DND-41 (cell line): ENCODE measurements at regions not wholly inside any gene's neighbourhood (a gene's known extent, or its start where the extent isn't known, plus 50 kb on each side); places are given as distances from the start of the nearest gene placed in this dataset.

Experiments used
- ATAC-seq: fragments of 200-7000 bp; cut with Tn5 transposase; 3 replicates; pipeline ENCODE4 v1.9.1; 2021; ENCODE audit warnings: low read depth; ENCODE audit not compliant: insufficient read depth
- DNase-seq: peaks from one replicate; pipeline ENCODE4 v3.0.0-alpha.2; 2020
- H2AFZ ChIP-seq: 2 replicates; pipeline ENCODE4 v1.6.0; 2012; ENCODE audit warnings: low read depth, low read length
- H3K27ac ChIP-seq: 2 replicates; pipeline ENCODE4 v1.5.1; 2012; ENCODE audit warnings: low read length, inconsistent platforms
- H3K27me3 ChIP-seq: fragments of 200-600 bp; sonication (generic); 2 replicates; pipeline ENCODE4 v1.6.0; 2012; ENCODE audit warnings: low read length, mild to moderate bottlenecking, inconsistent platforms; ENCODE audit not compliant: insufficient read depth, poor library complexity
- H3K36me3 ChIP-seq: 2 replicates; pipeline ENCODE4 v1.5.1; 2012; ENCODE audit warnings: low read length, inconsistent platforms; ENCODE audit not compliant: insufficient read depth
- H3K4me1 ChIP-seq: 2 replicates; pipeline ENCODE4 v1.5.1; 2012; ENCODE audit warnings: mild to moderate bottlenecking, low read length; ENCODE audit not compliant: insufficient read depth
- H3K4me2 ChIP-seq: 2 replicates; pipeline ENCODE4 v1.6.0; 2012; ENCODE audit warnings: mild to moderate bottlenecking, moderate library complexity, low read length, inconsistent platforms; ENCODE audit not compliant: insufficient read depth
- H3K4me3 ChIP-seq, 2 experiments: fragments of 200-600 bp in 1 of 2; shearing (Covaris generic) in 1 of 2; 2 replicates each; pipeline ENCODE4 v1.5.1; 2012 to 2016; ENCODE audit warnings: inconsistent platforms in 2 of 2, low read length in 2 of 2, mild to moderate bottlenecking in 2 of 2, low read depth in 1 of 2, moderate library complexity in 1 of 2
- H3K79me2 ChIP-seq: 2 replicates; pipeline ENCODE4 v1.6.0; 2012; ENCODE audit warnings: low read length, inconsistent platforms; ENCODE audit not compliant: insufficient read depth
- H3K9ac ChIP-seq: 2 replicates; pipeline ENCODE4 v1.6.0; 2012; ENCODE audit warnings: low read depth, mild to moderate bottlenecking, inconsistent platforms, low read length, moderate library complexity
- H3K9me3 ChIP-seq: 2 replicates; pipeline ENCODE4 v1.5.1; 2012; ENCODE audit warnings: low read length, moderate library complexity, mild to moderate bottlenecking, inconsistent platforms; ENCODE audit not compliant: insufficient read depth, severe bottlenecking
- H4K20me1 ChIP-seq: 2 replicates; pipeline ENCODE4 v1.6.0; 2012; ENCODE audit warnings: low read length; ENCODE audit not compliant: insufficient read depth
- CTCF ChIP-seq: IDR thresholded peaks from 2 replicates; pipeline ENCODE4 v1.5.1; 2012; ENCODE audit warnings: borderline replicate concordance, low read length, moderate library complexity, mild to moderate bottlenecking; ENCODE audit not compliant: poor library complexity, severe bottlenecking; ENCODE audit errors: extremely low read depth
- EZH2 ChIP-seq: IDR thresholded peaks from 3 replicates; pipeline ENCODE4 v1.6.1; 2012; ENCODE audit warnings: borderline replicate concordance, low read depth, mild to moderate bottlenecking, moderate library complexity, low read length, inconsistent platforms; ENCODE audit not compliant: severe bottlenecking

- DNase-seq (no peak), ATAC-seq (peak; percentile 54; the same call in 1 of the 3 replicates)
- Histone ChIP-seq H3K79me2 (no peaks in the 10 kb centered on the region), H3K4me1 (no peaks in the 10 kb centered on the region), H3K36me3 (no peaks in the 10 kb centered on the region), H3K9me3 (no peaks in the 10 kb centered on the region), H2AFZ (no peak overlapping the region), H3K4me2 (no peak overlapping the region), H4K20me1 (no peaks in the 10 kb centered on the region), H3K4me3 (no peak overlapping the region), H3K27me3 (no peaks in the 10 kb centered on the region), H3K27ac (no peak overlapping the region), H3K9ac (no peak overlapping the region)
- TF ChIP-seq CTCF = peak; percentile 55
- TF ChIP-seq EZH2 = no peak
Observed at GRCh38 chr2:108184419-108184818, 55.3 kb upstream of the SULT1C3 start.

- Histone ChIP-seq H3K36me3 (no peaks in the 10 kb centered on the region), H3K4me3 (no peak overlapping the region), H3K79me2 (no peaks in the 10 kb centered on the region), H3K27ac (no peak overlapping the region), H3K4me1 (no peaks in the 10 kb centered on the region), H3K9me3 (no peaks in the 10 kb centered on the region), H3K9ac (no peak overlapping the region), H2AFZ (no peak overlapping the region), H3K4me2 (no peak overlapping the region), H4K20me1 (no peaks in the 10 kb centered on the region), H3K27me3 (no peaks in the 10 kb centered on the region)
- ATAC-seq (no peak), DNase-seq (no peak)
- no peak for TF ChIP-seq CTCF
Observed at GRCh38 chr2:108189316-108189715, 50.5 kb upstream of the SULT1C3 start.
